ENCODE measurements at regions not wholly inside any gene's neighbourhood (a gene's known extent, or its start where the extent isn't known, plus 50 kb on each side); places are given as distances from the start of the nearest gene placed in this dataset.

- Mint-ChIP-seq H3K27ac (no peak overlapping the region), H3K36me3 (ENCODE audit: low read depth) (no peaks in the 10 kb centered on the region), H3K4me3 (no peak overlapping the region), H3K9me3 (ENCODE audit: low read depth) (no peaks in the 10 kb centered on the region), H3K4me1 (peaks cover 2% of the 10 kb centered on the region), H3K27me3 (no peaks in the 10 kb centered on the region)
- DNase-seq (no peak), ATAC-seq (no peak)
- ChIA-PET CTCF (interaction anchor here (0.7 kb wide), 1 partner anchor 1601 kb away, joined by 3 read pairs; no protein-coding TSS in a partner anchor), POLR2A (no interaction called here)
- intact Hi-C loops (cut with DNase I, micrococcal nuclease) = no loop called here
Measured at GRCh38 chr2:144151851-144152250, 368.1 kb downstream of the ZEB2 start.

- Mint-ChIP-seq H3K27me3 (no peaks in the 10 kb centered on the region), H3K36me3 (ENCODE audit: low read depth) (no peaks in the 10 kb centered on the region), H3K27ac (no peak overlapping the region), H3K4me1 (peaks cover 2% of the 10 kb centered on the region), H3K9me3 (ENCODE audit: low read depth) (no peaks in the 10 kb centered on the region), H3K4me3 (no peak overlapping the region)
- CTCF ChIA-PET = interaction anchor here (0.7 to 1.0 kb wide), 2 partner anchors 16 to 1602 kb away, joined by 3 read pairs; no protein-coding TSS in a partner anchor
- POLR2A ChIA-PET = no interaction called here
- intact Hi-C loops (cut with DNase I, micrococcal nuclease) = no loop called here
- DNase-seq (no peak), ATAC-seq (no peak)
Measured at GRCh38 chr2:144151405-144151804, 368.5 kb downstream of the ZEB2 start.

- H3K36me3 Mint-ChIP-seq (ENCODE audit: low read depth) = peaks cover 11% of the 10 kb centered on the region
- intact Hi-C loops (cut with DNase I, micrococcal nuclease) = no loop called here
- no peaks in the 10 kb centered on the region for H3K4me1 Mint-ChIP-seq
- CTCF ChIA-PET = no interaction called here
- POLR2A ChIA-PET = no interaction called here
- H3K27ac Mint-ChIP-seq = no peak overlapping the region
- no peaks in the 10 kb centered on the region for H3K9me3 Mint-ChIP-seq (ENCODE audit: low read depth)
- ATAC-seq (no peak), DNase-seq (no peak)
- H3K27me3 Mint-ChIP-seq = no peaks in the 10 kb centered on the region
- H3K4me3 Mint-ChIP-seq = no peak overlapping the region
Measured at GRCh38 chr2:144147356-144147755, 372.6 kb downstream of the ZEB2 start.

GRCh38 chr2:144146876-144147275 is 373.0 kb downstream of the ZEB2 start:
- Mint-ChIP-seq H3K9me3 (ENCODE audit: low read depth) (no peaks in the 10 kb centered on the region), H3K27me3 (no peaks in the 10 kb centered on the region), H3K36me3 (ENCODE audit: low read depth) (peaks cover 11% of the 10 kb centered on the region), H3K4me3 (no peak overlapping the region), H3K4me1 (no peaks in the 10 kb centered on the region), H3K27ac (no peak overlapping the region)
- no peak for ATAC-seq
- POLR2A ChIA-PET = no interaction called here
- intact Hi-C loops (cut with DNase I, micrococcal nuclease) = no loop called here
- CTCF ChIA-PET = interaction anchor here (0.9 kb wide), 1 partner anchor 15 kb away, joined by 4 read pairs; no protein-coding TSS in a partner anchor
- no peak for DNase-seq

GRCh38 chr2:144146076-144146475 is 373.8 kb downstream of the ZEB2 start:
- POLR2A ChIA-PET = interaction anchor here (0.6 kb wide), 1 partner anchor 18 kb away, joined by 5 read pairs; no protein-coding TSS in a partner anchor
- DNase-seq = no peak
- no peak overlapping the region for H3K27ac Mint-ChIP-seq

GRCh38 chr2:144143294-144144151 is 376.4 kb downstream of the ZEB2 start:
- H3K9me3 Mint-ChIP-seq (ENCODE audit: low read depth) = no peaks in the 10 kb centered on the region
- no peak overlapping the region for H3K27ac Mint-ChIP-seq
- no peaks in the 10 kb centered on the region for H3K27me3 Mint-ChIP-seq
- ATAC-seq (no peak), DNase-seq (no peak)
- intact Hi-C loops (cut with DNase I, micrococcal nuclease) = no loop called here
- H3K4me3 Mint-ChIP-seq = no peak overlapping the region
- peaks cover 14% of the 10 kb centered on the region for H3K36me3 Mint-ChIP-seq (ENCODE audit: low read depth)
- no peaks in the 10 kb centered on the region for H3K4me1 Mint-ChIP-seq
- POLR2A ChIA-PET = no interaction called here
- CTCF ChIA-PET = interaction anchor here (0.6 to 0.8 kb wide), 2 partner anchors 10 to 30 kb away, joined by 3 read pairs; no protein-coding TSS in a partner anchor

More at GRCh38 chr2:144146076-144146475, 373.8 kb downstream of the ZEB2 start:
- Mint-ChIP-seq H3K27me3 (no peaks in the 10 kb centered on the region), H3K36me3 (ENCODE audit: low read depth) (peaks cover 14% of the 10 kb centered on the region), H3K9me3 (ENCODE audit: low read depth) (no peaks in the 10 kb centered on the region), H3K4me3 (no peak overlapping the region), H3K4me1 (no peaks in the 10 kb centered on the region)
- ATAC-seq = no peak
- CTCF ChIA-PET = interaction anchor here (0.6 to 0.9 kb wide), 2 partner anchors 14 to 24 kb away, joined by 3 to 4 read pairs; no protein-coding TSS in a partner anchor
- intact Hi-C loops (cut with DNase I, micrococcal nuclease) = no loop called here

GRCh38 chr2:144140891-144141290 is 379.0 kb downstream of the ZEB2 start:
- H3K27ac Mint-ChIP-seq = no peak overlapping the region
- H3K36me3 Mint-ChIP-seq (ENCODE audit: low read depth) = peaks cover 14% of the 10 kb centered on the region
- intact Hi-C loops (cut with DNase I, micrococcal nuclease) = no loop called here

GRCh38 chr2:144137705-144138428 is 382.1 kb downstream of the ZEB2 start:
- DNase-seq (no peak), ATAC-seq (no peak)
- ChIA-PET CTCF (no interaction called here), POLR2A (no interaction called here)
- H3K36me3 Mint-ChIP-seq (ENCODE audit: low read depth) = peaks cover 8% of the 10 kb centered on the region
- no peaks in the 10 kb centered on the region for H3K9me3 Mint-ChIP-seq (ENCODE audit: low read depth)
- intact Hi-C loops (cut with DNase I, micrococcal nuclease) = no loop called here
- no peaks in the 10 kb centered on the region for H3K27me3 Mint-ChIP-seq
- H3K4me1 Mint-ChIP-seq = no peaks in the 10 kb centered on the region
- no peak overlapping the region for H3K27ac Mint-ChIP-seq
- no peak overlapping the region for H3K4me3 Mint-ChIP-seq

More at GRCh38 chr2:144140891-144141290, 379.0 kb downstream of the ZEB2 start:
- ChIA-PET POLR2A (no interaction called here), CTCF (no interaction called here)
- ATAC-seq (no peak), DNase-seq (no peak)
- Mint-ChIP-seq H3K4me1 (no peaks in the 10 kb centered on the region), H3K9me3 (ENCODE audit: low read depth) (no peaks in the 10 kb centered on the region), H3K27me3 (no peaks in the 10 kb centered on the region), H3K4me3 (no peak overlapping the region)

GRCh38 chr2:144137272-144137671 is 382.6 kb downstream of the ZEB2 start:
- DNase-seq (no peak), ATAC-seq (no peak)
- H3K27me3 Mint-ChIP-seq = no peaks in the 10 kb centered on the region
- H3K4me3 Mint-ChIP-seq = no peak overlapping the region
- ChIA-PET POLR2A (no interaction called here), CTCF (no interaction called here)
- intact Hi-C loops (cut with DNase I, micrococcal nuclease) = no loop called here
- H3K27ac Mint-ChIP-seq = no peak overlapping the region
- no peaks in the 10 kb centered on the region for H3K4me1 Mint-ChIP-seq
- no peaks in the 10 kb centered on the region for H3K9me3 Mint-ChIP-seq (ENCODE audit: low read depth)
- H3K36me3 Mint-ChIP-seq (ENCODE audit: low read depth) = peaks cover 6% of the 10 kb centered on the region

- ATAC-seq = no peak
- Mint-ChIP-seq H3K27me3 (no peaks in the 10 kb centered on the region), H3K9me3 (ENCODE audit: low read depth) (no peaks in the 10 kb centered on the region), H3K27ac (no peak overlapping the region), H3K4me1 (no peaks in the 10 kb centered on the region), H3K4me3 (no peak overlapping the region), H3K36me3 (ENCODE audit: low read depth) (peaks cover 4% of the 10 kb centered on the region)
- POLR2A ChIA-PET = no interaction called here
- DNase-seq = no peak
- CTCF ChIA-PET = no interaction called here
- intact Hi-C loops (cut with DNase I, micrococcal nuclease) = no loop called here
Measured at GRCh38 chr2:144136297-144137010, 383.5 kb downstream of the ZEB2 start.

- ChIA-PET POLR2A (interaction anchor here (0.7 kb wide), 1 partner anchor 232 kb away, joined by 5 read pairs; no protein-coding TSS in a partner anchor), CTCF (interaction anchor here (0.7 kb wide), 1 partner anchor 10 kb away, joined by 3 read pairs; no protein-coding TSS in a partner anchor)
- H3K4me1 Mint-ChIP-seq = peaks cover 15% of the 10 kb centered on the region
- DNase-seq = no peak
- intact Hi-C loops (cut with DNase I, micrococcal nuclease) = no loop called here
- no peaks in the 10 kb centered on the region for H3K9me3 Mint-ChIP-seq (ENCODE audit: low read depth)
- H3K27me3 Mint-ChIP-seq = no peaks in the 10 kb centered on the region
- peaks cover 3% of the 10 kb centered on the region for H3K36me3 Mint-ChIP-seq (ENCODE audit: low read depth)
- H3K4me3 Mint-ChIP-seq = no peak overlapping the region
- no peak overlapping the region for H3K27ac Mint-ChIP-seq
- no peak for ATAC-seq
Measured at GRCh38 chr2:144133936-144134665, 385.8 kb downstream of the ZEB2 start.

Measured in activated CD4-positive, alpha-beta T cell treated with anti-CD3 and anti-CD28 coated beads for 36 hours (primary cell).